Activated CD4-positive, alpha-beta T cell treated with anti-CD3 and anti-CD28 coated beads, Interleukin-2, amount 50 U/mL, for 1 hour (primary cell): ENCODE measurements at regions not wholly inside any gene's neighbourhood (a gene's known extent, or its start where the extent isn't known, plus 50 kb on each side); places are given as distances from the start of the nearest gene placed in this dataset.

ENCODE experiments used
- DNase-seq: peaks from one replicate; pipeline ENCODE4 v3.0.0-alpha.2; 2020

DNA sequence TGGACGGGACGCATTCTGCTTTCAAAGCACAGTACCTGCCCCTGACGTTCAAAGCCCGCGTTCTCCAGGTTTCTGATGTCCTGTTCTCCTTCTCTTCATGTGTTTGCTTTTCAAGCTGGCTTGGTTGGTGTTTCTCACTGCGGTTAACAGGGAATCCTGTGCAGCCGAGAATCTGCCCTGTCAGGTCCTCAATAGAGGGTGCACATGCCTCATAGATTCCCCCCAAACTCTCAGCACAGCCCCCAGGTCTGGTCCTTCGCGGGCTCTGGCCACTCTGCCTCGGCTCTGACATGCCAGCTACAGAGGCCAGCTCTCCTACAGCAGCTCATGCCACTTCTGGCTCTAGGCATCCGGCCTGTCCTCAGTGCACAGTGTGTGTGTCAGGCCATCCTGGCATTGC is 1343.8 kb downstream of the TBC1D22A start:
- no peak for DNase-seq

DNA sequence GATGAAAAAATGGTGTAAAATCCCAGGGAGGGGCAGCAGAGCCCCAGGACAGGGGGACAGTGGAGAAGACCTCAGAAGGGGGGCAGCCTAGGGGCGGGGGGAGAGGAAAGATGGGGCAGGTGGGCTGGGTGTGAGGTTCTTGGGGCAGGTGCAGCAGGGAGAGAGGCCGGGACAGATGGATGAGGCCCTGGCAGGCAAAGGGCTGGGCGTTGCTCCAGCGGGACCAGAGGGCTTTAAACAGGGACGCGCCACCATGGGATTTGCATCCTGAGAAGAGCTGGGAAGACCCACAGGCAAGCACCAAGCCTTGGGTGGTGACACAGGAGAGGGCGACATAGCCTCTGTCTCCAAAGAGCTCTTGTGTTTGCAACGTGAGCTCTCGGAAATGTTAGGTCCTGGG is 1342.8 kb downstream of the TBC1D22A start:
- no peak for DNase-seq

DNA sequence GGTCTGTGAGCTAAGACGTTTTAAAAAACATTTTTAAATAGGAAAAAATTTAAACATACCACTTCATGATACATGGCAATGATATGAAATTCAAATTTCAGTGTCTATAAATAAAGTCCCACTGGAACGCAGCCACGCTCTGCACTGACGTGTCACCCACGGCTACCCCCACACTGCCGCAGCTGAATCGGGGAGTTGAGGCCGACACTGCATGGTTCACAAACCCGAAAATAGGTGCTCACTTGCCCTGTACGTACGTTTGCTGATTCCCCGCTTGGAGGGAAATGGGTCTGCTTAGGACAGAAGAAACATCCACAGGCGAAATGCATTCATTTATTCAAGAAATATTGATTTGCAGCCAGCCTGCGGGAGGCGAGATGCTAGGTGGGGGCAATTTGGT is 1342.3 kb downstream of the TBC1D22A start:
- no peak for DNase-seq

DNA sequence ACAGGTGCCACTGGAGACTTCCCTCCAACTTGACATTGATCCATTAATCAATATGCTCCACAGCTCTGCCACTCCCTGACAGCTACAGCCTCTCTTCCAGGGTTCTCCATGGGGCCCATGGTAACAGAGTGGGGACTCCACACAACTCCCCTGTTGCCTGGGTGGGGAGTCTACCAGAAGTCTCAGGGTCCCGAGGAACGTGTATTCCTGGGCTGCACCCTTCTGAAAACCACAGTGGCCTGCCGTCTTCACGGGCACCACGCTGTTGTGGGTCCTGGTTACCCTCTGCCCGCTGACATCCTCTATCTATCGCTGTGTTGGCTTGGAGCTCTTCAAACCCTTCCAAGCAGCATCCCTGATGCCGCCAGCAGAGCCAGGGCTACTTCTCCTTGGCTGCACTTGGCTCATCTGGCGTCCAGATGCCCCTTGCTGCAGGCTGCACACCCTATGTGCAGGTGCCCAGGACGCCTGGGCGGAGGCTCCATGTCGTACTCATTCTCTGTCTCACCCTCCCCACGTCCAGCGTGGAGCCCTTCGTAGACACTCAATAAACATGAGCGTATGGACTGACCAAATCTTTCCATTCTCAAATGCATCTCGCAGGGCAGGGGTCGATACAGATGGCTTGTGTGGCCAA is 1341.8 kb downstream of the TBC1D22A start:
- no peak for DNase-seq

DNA sequence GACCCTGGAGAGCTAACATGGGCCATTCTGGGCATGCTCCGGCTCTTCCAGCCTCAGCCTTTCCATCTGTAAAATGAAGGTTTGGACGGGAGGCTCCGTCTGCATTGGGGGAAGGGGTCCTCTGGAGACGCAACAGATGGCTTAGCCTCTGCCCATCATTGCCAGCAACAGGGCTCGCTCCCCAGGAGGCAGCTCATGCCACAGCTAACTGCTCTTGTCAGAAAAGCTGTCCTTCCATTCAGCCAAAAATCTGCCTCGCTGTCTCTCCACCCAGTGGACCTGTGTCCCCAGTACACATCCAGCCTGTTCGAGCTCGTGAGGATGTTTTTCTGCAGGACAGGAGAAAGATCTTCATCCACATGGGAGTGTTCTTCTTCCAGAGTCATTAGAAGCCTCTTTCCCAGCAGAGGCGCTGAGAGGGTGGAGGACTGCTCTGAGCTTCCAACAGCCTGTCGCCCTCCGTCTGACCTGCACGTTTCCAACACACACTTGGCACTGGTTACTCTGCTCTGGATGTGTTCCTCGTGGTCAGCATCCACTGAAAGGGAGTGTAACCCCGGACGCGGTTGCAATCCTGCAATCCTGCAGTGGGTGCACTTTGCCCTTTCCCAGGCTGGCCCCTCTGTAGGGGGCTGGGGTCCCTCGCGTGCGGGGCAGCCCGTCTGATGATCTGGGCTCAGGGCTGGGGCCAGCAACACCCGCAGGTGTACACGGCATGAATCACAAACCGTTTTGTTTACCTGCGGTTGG is 1340.9 kb downstream of the TBC1D22A start:
- no peak for DNase-seq

DNA sequence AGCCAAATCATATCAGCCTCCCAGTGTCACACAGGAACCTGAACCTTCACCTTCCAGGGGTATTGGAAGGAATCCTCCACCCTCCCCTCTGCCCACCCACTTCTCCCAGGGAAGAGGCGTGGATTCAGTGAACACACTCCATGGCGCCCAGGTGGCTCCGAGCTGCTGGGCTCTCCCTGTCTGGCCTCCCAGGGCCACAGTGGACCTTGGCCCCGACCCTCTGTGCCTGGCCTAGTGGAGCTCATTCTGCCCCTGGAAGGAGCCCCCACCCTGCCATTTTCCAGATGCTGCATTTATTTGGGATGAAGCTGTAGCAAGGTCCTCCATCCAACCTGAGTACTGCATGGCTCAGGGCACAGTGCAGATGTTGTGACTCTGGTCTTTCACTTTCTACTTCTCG is 1340.1 kb downstream of the TBC1D22A start:
- DNase-seq, result no peak

DNA sequence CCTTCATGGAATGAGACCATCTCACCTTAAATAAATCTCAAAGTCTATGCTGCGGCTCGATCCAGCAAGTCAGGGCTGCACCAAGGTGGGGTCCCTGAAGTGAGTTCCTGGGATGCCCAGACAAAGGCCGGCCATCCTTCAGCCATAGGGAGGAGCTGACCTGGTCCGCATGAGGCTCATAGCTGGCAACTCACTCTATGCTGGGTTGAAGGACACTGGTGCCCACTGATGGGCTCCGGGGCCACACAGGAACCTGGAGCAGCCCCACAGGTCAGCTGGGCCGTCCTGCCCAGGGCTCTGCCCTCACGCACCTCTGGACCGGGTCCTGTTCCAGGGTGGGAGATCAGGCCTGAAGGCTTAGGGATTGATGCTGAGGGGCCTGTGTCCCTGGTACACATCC is 1339.3 kb downstream of the TBC1D22A start:
- DNase-seq, result no peak

DNA sequence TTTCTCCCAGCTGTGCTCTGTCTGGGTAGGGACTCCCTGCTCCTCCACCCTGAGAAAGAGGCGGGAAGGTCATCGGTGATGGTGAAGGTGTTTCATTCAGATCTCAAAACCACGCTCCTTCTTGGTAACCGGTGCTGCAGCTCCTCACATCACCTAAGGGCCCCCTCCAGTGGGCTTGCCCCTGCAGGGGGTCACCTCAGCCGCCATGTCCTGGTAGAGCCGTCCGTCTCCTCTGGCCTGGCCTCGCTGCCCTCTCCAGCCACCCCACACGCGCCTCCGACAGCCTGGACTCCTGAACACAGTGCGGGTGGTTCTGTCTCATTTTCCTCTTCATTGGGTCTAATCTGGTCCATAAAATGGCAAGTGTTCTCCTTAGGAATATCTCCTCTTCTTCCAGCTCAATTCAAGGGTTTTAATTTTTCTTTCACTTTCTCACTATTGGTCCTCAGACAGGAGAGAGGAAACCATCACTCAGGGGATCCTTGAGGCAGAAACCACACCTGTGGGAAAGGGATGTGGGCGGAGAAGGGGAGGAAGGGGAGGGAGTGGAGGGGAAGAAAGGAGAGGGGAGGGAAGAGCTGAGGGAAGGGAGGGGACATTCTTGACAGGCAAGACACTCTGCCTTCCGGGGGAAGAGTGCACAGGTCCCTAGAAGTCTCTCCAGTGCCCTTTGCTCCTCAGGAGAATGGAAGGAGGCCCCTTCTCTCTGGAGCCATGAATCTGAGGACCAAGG is 1338.4 kb downstream of the TBC1D22A start:
- no peak for DNase-seq

DNA sequence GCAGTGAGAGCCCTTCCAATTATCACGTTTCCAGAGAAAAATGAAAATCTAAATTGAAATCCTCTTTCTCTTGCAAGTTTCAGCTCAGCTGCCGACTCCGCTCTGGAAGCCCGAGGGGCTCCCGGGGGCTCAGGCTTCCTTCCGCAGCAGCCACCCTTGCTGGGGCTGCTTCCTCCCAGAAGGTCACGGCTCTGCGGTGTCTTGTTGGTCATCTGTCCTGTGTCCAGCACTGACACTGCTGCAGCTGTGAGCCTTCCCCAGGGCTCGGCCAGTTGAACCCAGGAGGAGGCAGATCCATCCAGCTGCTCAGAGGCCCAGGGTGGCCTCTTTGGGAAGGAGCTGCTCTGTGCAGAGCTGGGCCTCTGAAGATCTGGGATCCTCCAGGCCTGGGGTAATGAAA is 1337.2 kb downstream of the TBC1D22A start:
- no peak for DNase-seq

DNA sequence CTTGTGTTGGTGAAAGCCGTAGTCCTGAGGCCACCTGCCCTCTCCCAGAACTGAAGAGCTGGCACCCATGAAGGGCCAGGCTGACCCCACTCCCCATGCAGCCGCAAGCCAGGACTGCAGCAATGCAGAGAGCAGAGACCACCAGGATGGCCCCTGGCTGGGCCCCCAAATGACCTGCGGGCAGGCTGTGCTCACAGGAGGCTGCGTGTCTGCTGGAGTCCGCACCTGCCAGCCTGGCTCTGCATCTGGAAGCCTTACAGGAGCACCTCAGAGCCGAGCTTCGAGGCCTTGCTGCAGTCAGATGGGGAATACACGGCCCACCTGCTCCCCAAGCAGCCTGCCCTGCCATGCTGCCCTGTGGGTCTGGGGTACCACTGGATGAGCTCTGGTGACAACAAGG is 1336.8 kb downstream of the TBC1D22A start:
- no peak for DNase-seq

DNA sequence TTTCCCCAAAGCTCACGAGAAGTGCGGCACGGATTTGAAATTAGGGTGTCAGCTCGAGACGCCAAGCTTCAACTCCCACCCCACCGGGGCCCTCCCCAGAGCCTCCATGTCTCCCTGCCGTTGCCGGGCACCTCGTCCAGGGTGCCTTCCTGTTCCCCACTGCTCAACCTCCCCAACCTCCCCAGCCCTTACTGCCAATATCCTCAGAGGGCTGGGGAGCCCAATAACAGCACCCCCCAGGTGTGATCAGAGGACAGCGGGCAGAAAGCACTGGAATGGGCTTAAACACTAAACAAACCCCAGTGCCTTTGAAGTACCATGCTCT is 1336.4 kb downstream of the TBC1D22A start:
- no peak for DNase-seq

DNA sequence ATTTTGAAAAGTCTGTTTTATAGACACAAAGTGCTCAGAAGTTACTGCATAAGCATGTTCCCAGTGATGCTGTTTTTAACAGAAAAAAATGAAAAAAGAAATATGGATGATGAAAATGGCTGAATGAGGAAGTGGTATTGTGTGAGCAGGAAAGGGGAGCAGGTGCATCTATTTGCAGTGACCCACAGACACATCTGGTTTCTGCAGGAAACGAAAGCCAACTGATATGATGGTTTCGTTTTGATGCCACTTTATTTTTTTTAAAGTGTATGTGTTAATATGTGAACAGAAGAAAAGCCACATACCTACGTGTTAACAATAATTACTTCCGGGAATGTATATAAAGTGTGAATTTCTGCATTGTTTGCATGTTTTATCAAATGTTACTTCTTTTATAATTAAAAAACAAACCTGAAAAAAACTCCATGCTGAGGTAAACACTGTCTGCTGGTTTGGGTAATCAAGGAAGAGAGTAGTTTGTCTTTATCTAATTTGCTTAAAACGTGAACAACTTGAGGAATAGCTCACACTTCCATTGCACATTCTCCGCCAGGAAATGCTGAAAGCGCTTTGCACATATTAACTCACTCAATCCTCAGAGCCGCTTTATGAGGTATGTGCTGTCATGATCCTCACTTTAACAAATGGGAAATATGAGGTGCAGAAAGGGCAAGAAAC is 1335.9 kb downstream of the TBC1D22A start:
- no peak for DNase-seq

DNA sequence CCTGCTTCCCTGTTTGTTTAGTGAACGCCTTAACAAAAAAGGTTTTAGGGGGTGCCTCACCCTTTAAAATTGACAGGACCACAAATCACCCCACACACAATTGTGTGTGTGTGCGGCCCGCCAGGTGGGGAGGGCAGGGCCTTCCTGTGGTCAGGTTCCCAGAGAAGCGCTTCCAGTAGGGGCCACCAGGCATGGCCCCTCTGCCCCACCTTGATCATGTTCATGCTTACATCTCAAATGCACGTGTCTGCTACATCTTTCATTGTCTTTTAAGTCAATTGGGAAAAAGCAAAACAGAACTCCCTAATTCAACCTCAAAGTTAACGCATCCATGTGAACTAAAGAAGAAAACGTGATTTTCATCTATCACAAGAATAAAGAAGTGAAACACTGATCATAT is 1335.3 kb downstream of the TBC1D22A start:
- DNase-seq, result no peak

DNA sequence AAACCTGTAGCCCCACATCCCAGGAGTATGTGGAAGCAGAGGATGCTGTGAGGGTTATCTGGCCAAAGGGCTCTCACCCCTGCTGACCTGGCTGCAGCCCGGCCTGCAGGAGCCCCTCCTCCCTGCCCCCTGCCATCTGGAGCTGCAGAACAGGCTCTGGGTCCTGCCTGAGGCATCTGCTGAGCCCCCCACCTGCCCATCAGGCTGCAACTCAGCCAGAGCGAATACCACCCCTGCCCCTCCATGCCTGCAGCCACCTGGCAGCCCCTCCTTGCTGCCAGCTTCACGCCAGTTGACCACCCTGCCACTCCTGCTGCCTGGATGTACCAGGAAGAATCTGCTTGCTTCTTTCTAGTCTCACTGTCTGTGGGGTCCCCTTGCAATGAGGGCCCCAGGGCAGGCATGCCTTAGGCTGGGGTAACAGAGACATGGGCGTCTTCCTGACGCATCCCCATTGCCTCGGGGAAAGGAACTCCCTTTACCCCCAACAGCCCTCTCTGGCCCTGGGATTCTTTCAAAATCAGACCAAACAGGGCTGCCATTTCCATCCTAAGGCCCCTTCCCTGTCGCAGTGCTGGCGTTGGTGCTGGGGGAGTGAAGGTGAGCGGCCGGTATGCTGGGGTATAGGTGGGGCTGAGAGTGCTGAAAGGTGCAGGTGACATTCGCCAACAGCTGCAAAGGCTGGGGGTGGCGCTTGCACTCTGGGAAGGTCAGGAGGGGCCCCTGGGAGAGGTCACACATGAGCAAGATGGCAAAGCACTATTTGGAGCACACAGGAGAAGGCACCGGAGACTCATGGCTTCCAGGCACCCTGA is 1334.6 kb downstream of the TBC1D22A start:
- DNase-seq, result no peak

DNA sequence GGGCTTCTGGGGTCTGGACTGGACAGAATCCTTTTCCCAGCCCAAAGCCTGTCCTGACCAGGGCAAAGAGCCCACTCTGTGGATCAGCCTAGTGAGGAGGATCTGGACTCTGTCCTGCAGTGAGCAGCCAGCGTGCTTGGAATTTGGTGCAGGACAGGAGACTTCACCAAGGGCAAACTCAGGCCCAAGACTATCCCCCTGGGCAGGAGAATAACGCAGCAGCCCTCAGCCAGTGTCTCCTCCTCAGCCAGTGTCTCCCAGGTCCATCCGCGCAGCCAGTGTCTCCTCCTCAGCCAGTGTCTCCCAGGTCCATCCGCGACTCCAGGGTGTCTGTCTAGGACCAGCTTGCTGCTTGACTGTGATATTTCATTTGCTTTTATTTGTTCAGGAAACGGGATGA is 1334.0 kb downstream of the TBC1D22A start:
- no peak for DNase-seq

DNA sequence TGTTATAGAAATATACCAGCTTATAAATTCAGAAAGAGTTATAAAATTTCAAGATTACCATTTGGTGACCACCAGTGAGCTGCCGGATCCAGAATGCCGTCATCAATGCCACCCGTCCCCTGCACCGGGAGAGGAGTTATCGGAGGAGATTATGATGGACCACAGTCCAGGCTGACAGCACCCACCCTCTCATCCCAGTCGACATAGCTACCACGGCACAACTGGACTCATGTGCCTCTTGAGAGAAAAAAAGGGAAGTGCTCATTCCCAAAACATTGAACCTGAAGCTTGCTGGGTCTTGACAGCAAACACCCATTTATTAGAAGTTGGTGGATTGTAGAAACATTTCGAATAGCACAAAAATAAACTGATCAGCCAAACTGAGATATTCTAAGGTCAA is 1331.5 kb downstream of the TBC1D22A start:
- no peak for DNase-seq

DNA sequence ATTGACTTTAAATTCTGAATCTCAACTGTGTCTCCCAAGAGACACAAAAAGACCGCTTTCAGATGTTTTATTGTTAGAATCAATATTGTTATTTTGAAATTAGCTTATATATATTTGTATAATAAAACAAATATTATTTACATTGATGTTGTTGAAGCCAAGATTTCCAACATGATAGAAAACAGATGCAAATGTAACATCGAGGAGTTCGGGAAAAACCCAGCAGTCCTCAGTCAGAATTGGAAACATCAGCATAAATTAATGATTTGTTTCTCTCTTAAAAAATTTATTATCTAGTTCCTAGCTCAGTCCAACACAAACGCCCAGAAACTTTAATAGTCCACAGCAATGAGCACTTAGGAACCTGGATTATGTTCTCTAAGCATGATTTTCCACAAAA is 1330.4 kb downstream of the TBC1D22A start:
- DNase-seq, result no peak

DNA sequence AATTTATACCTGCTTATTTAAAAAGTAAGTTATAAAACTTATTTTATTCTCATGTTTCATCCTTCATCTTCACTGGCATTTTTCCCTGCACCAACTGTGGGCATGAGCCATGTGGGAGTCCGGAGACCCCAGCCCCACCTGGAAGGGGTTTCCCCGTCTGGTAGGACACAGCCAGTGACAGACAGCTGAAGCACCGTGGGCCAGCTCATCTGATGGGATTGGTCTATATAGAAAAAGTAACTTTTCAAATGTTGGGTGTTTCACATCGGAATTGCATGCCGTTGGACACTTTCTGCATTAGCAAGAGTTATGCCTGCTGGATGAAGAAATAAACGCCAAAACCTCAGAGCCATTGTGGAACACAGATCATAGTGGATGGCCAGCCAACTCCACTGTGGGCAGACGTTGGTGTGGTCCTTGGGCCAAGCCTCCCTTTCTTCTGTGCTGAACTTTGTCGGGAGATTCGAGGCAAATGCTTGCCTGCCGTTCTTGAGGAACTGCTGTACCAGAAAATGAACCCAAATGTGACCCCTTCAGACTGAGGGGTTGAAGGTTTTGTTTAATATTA is 1329.3 kb downstream of the TBC1D22A start:
- no peak for DNase-seq

DNA sequence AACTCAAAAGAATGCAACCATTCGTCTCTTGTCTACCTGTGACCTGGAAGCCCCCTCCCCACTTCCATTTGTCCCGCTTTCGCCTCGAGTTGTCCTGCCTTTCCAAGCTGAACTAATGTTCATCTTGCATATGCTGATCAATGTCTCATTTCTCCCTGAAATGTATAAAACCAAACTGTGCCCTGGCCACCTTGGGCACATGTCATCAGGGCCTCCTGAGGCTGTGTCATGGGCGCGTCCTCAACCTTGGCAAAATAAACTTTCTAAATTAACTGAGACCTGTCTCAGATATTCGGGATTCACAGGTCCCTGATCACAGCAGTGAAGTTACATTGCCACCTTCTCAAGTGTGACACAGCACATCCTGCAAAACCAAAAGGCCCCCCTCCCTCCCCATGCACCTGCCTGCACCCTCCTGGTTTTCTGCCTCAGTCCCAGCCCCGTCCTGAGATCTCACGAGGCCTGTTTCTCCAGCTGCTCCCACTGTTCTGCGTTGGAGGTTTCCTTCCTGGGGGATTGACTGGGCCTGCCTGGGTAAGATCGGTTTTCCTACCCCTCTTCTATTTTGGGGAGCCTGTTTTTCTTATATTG is 1328.7 kb downstream of the TBC1D22A start:
- no peak for DNase-seq

DNA sequence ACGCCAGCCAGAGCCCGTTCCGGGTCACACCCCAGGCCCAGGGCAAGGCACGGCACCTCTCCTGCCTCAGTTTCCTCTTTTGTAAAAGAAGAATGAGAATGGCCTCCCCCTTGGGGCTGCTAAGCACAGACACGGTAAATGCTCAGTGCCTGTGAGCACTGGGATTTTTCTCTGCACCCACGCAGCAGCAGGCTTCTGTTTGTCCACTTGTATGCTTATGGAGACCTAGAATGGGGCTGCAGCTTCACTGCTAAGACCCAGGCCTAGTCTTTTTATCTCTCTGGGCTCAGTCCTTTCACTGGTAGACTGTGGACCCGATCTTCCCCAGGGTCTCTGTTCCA is 1327.9 kb downstream of the TBC1D22A start:
- DNase-seq, result no peak

DNA sequence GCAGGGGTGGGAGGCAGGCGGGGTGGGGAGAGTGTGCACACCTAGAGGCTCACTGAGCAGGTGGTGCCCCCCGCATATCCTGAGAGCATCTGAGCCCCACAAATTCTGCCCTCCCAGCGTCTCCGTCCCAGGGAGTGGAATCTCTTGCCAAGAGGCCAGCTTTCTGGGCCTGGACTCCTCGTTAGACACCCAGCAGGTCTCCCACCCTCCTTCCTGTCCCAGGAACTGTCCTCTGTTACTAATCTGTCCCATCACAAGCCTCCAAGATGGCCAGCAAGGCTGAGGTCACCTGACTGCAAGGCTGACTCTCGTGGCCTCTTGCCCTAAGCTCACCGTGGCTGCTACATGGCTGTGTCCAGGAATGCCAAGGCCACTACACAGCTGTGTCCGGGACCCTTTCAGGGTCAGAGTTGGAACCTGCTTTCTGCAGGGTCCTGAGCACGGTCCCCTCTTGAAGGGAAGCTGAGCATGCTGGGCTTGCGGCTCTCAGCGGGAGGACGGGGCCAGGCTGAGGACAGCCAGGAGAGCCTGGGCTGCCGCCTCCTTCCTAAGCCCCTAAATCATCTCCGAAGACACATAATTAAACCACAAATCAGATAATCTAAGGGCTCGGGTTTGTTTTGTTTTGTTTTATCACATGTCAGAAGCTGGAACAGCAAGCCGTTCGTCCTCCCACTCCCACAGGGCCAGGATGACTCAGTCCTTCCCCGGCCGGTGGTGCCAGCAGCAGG is 1327.3 kb downstream of the TBC1D22A start:
- DNase-seq, result no peak
